Upper lobe of right lung (tissue), 1 donor: ENCODE measurements at regions not wholly inside any gene's neighbourhood (a gene's known extent, or its start where the extent isn't known, plus 50 kb on each side); places are given as distances from the start of the nearest gene placed in this dataset.

Experiments
- ATAC-seq: fragments of 200-7000 bp; cut with Tn5 transposase; one replicate; pipeline ENCODE4 v1.9.1; 2020; ENCODE audit warnings: mild to moderate bottlenecking, moderate library complexity
- DNase-seq: peaks from one replicate; pipeline ENCODE4 v3.0.0-alpha.2; 2020
- H3K27ac ChIP-seq: fragments of 200-600 bp; one replicate; pipeline ENCODE4 v1.8.0; 2022
- H3K27me3 ChIP-seq: fragments of 200-600 bp; one replicate; pipeline ENCODE4 v1.8.0; 2022; ENCODE audit warnings: mild to moderate bottlenecking
- H3K36me3 ChIP-seq: fragments of 200-600 bp; one replicate; pipeline ENCODE4 v1.8.0; 2022
- H3K4me1 ChIP-seq: fragments of 200-600 bp; one replicate; pipeline ENCODE4 v1.8.0; 2022
- H3K4me3 ChIP-seq: fragments of 200-600 bp; one replicate; pipeline ENCODE4 v1.8.0; 2022; ENCODE audit warnings: mild to moderate bottlenecking
- H3K9me3 ChIP-seq: fragments of 200-600 bp; one replicate; pipeline ENCODE4 v1.8.0; 2022
- intact Hi-C: fragments of 100-400 bp; cut with DNase I; formaldehyde crosslinking; loops from one replicate; pipeline ENCODE4 v1.11.0; 2022
- TF ChIP-seq, protein P1 (sequence below): fragments of 200-600 bp; IDR thresholded peaks from one replicate; pipeline ENCODE4 v1.8.0; 2022; ENCODE audit warnings: antibody characterized with exemption
- donor health status: DM: no; HTN: yes; CAD: no; lungs with severe emphysema.

DNA sequence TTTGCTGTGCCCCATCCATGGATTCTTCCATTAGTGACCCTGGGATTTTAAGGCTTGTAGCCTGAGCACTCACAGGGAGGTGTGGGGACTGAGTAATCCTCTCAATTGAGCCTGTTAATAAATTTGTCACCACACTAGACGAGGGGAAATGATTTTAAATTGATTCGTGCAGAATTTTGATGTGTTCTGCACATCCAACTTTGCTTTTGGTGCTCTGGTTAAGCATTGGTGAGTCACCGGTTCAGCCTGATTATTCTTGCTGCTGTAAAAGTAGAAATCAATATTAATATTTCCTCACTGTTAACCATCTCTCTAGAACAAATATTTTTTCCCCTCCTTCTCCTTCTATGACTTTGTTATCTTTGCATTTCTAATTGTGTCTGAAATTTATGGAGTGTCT lies 482.0 kb downstream of the TSN start:
- Histone ChIP-seq H3K36me3 (no peaks in the 10 kb centered on the region), H3K27ac (no peak overlapping the region), H3K27me3 (no peaks in the 10 kb centered on the region), H3K4me3 (no peak overlapping the region), H3K4me1 (no peaks in the 10 kb centered on the region), H3K9me3 (no peaks in the 10 kb centered on the region)
- ATAC-seq: no peak
- intact Hi-C loops: no loop called here
- DNase-seq: no peak
- TF ChIP-seq, protein P1, sequence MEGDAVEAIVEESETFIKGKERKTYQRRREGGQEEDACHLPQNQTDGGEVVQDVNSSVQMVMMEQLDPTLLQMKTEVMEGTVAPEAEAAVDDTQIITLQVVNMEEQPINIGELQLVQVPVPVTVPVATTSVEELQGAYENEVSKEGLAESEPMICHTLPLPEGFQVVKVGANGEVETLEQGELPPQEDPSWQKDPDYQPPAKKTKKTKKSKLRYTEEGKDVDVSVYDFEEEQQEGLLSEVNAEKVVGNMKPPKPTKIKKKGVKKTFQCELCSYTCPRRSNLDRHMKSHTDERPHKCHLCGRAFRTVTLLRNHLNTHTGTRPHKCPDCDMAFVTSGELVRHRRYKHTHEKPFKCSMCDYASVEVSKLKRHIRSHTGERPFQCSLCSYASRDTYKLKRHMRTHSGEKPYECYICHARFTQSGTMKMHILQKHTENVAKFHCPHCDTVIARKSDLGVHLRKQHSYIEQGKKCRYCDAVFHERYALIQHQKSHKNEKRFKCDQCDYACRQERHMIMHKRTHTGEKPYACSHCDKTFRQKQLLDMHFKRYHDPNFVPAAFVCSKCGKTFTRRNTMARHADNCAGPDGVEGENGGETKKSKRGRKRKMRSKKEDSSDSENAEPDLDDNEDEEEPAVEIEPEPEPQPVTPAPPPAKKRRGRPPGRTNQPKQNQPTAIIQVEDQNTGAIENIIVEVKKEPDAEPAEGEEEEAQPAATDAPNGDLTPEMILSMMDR: no peak

DNA sequence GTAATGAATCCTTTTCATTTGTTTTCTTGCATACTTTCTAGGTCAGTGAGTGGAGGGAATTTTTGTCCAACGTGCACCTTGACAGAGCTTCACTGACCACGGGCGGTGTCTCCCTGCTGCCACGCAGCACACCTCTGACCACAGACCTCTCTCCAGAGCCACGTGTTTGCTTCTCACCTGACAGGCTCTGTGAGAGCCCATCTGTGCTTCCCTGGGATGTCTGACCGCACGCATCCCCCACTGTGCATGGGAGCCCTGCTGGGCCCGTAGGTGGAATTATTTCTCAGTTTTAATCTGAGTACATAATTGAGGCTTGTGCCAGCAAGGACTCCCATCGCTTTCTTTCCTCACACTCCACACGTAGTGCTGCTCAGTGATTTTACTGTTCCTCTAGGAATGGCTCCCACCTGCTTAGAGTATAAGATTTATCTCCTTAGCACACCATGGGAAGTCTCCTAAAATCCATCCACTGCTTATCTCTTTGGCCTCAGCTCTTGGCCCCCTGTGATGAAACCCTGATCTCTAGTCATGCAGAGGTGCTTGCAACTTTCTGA lies 482.6 kb downstream of the TSN start:
- DNase-seq: no peak
- Histone ChIP-seq H3K36me3 (no peaks in the 10 kb centered on the region), H3K27ac (no peak overlapping the region), H3K27me3 (no peaks in the 10 kb centered on the region), H3K9me3 (no peaks in the 10 kb centered on the region), H3K4me3 (no peak overlapping the region), H3K4me1 (no peaks in the 10 kb centered on the region)
- no peak for ATAC-seq
- TF ChIP-seq, protein P1: no peak
- intact Hi-C loops: no loop called here

DNA sequence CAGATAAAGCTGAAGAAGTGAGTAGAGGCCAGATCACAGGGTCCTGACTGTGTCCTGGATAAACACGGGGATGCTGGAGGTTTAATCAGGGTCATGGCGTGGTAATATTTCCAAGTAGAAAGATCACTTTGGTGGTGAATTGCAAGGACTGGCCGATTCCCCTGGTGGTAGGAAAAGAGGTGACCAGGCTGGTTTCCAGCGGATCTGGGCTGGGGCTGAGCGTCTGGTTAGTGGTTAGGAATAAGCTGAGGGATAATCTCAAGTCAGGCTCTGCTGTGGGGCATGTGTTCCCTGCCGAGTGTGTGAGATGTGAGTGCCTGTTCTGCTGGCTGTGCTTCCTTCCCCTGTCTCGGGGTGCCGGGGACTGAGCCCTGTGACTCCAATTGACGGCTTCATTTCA lies 484.0 kb downstream of the TSN start:
- intact Hi-C loops: no loop called here
- no peak overlapping the region for H3K4me3 ChIP-seq
- H3K9me3 ChIP-seq: no peaks in the 10 kb centered on the region
- TF ChIP-seq, protein P1: no peak
- DNase-seq (no peak), ATAC-seq (no peak)
- no peaks in the 10 kb centered on the region for H3K36me3 ChIP-seq
- no peaks in the 10 kb centered on the region for H3K4me1 ChIP-seq
- no peak overlapping the region for H3K27ac ChIP-seq
- H3K27me3 ChIP-seq: no peaks in the 10 kb centered on the region

DNA sequence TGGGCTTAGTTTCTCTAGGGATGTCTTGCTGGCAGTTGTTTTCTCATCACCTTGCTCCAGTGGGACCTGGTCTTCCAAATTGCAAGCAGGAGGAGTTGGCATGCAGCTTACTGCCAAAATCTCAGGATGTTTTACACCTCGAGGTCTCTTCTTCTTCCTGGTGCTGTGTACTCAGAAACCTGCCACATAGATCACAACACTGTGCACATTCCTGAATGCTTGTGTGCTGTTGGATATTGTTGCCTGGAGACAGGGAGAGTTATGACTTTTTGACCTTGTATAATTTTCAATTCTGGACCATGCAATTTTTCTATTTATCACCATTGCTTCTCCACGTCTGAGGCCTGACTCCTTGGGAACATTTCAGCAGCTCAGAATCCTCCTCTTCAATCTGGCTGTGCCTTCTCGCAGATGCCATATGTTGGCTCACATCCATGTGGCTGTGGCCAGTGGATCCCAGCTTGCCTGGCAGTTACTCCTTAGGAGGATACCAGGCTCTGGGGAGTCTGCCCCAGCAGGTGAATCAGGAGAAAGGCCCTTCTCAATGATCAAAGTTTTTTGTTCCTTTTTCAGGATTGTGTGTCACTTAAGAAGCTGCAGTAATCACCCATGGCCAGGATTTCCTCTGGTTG lies 489.3 kb downstream of the TSN start:
- Histone ChIP-seq H3K27me3 (no peaks in the 10 kb centered on the region), H3K27ac (no peak overlapping the region), H3K4me1 (no peaks in the 10 kb centered on the region), H3K36me3 (no peaks in the 10 kb centered on the region), H3K4me3 (no peak overlapping the region), H3K9me3 (no peaks in the 10 kb centered on the region)
- DNase-seq (no peak), ATAC-seq (no peak)
- TF ChIP-seq, protein P1: no peak
- intact Hi-C loops: no loop called here

DNA sequence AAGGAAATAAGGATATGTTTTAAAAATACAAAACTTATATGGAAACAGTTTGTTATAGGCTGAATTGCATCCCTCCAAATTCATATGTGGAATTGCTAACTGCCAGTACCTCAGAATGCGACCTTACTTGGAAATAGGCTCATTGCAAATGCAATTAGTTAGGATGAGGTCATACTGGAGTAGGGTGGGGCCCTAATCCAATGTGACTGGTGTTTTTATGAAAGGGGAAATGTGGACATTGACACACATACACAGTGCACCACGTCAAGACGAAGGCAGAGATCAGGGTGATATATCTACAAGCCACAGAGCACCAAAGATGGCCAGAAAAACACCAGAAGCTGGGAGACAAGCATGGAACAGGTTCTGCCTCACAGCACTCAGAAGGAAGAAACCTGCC lies 494.2 kb downstream of the TSN start:
- Histone ChIP-seq H3K27ac (no peak overlapping the region), H3K4me3 (no peak overlapping the region), H3K27me3 (no peaks in the 10 kb centered on the region), H3K9me3 (no peaks in the 10 kb centered on the region), H3K36me3 (no peaks in the 10 kb centered on the region), H3K4me1 (no peaks in the 10 kb centered on the region)
- intact Hi-C loops: no loop called here
- DNase-seq (no peak), ATAC-seq (no peak)
- TF ChIP-seq, protein P1: no peak

DNA sequence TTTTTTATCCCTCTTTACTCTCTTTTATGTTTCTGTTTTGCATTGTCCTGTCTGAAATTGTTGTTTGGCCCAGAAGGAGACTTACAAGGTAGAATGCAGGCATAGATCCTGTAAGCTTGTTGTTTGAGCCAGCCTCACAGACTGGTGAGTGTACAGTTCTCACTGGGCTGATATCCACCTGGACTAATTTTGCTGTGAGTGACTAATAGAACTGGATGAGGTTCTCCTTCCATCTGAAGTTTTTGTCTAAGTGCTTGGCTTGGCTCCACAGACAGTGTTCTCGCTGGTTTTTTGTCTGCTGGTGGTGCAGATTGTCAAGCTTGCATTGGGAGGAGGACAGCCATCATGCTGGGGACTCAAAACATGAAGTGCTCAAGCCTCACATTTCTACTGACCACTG lies 495.7 kb downstream of the TSN start:
- no peak for ATAC-seq
- Histone ChIP-seq H3K4me1 (no peaks in the 10 kb centered on the region), H3K27me3 (no peaks in the 10 kb centered on the region), H3K4me3 (no peak overlapping the region), H3K9me3 (no peaks in the 10 kb centered on the region), H3K36me3 (no peaks in the 10 kb centered on the region), H3K27ac (no peak overlapping the region)
- DNase-seq: no peak
- intact Hi-C loops: no loop called here
- TF ChIP-seq, protein P1: no peak
